ENCODE measurements at regions not wholly inside any gene's neighbourhood (a gene's known extent, or its start where the extent isn't known, plus 50 kb on each side); places are given as distances from the start of the nearest gene placed in this dataset.

- TF ChIP-seq CTCF (tag by site-specific recombination; IDR thresholded peaks at IDR 0.05), result no peak
- TF ChIP-seq, protein P1, sequence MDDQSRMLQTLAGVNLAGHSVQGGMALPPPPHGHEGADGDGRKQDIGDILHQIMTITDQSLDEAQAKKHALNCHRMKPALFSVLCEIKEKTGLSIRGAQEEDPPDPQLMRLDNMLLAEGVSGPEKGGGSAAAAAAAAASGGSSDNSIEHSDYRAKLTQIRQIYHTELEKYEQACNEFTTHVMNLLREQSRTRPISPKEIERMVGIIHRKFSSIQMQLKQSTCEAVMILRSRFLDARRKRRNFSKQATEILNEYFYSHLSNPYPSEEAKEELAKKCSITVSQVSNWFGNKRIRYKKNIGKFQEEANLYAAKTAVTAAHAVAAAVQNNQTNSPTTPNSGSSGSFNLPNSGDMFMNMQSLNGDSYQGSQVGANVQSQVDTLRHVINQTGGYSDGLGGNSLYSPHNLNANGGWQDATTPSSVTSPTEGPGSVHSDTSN (CRISPR knock-in tag; IDR thresholded peaks at IDR 0.05), result no peak
- TF ChIP-seq HIC1 (tag by site-specific recombination; IDR thresholded peaks at IDR 0.05), result no peak
- TF ChIP-seq TRIM28 (IDR thresholded peaks at IDR 0.05; ENCODE audit: borderline replicate concordance, low read length), result no peak
- TF ChIP-seq, protein P2, sequence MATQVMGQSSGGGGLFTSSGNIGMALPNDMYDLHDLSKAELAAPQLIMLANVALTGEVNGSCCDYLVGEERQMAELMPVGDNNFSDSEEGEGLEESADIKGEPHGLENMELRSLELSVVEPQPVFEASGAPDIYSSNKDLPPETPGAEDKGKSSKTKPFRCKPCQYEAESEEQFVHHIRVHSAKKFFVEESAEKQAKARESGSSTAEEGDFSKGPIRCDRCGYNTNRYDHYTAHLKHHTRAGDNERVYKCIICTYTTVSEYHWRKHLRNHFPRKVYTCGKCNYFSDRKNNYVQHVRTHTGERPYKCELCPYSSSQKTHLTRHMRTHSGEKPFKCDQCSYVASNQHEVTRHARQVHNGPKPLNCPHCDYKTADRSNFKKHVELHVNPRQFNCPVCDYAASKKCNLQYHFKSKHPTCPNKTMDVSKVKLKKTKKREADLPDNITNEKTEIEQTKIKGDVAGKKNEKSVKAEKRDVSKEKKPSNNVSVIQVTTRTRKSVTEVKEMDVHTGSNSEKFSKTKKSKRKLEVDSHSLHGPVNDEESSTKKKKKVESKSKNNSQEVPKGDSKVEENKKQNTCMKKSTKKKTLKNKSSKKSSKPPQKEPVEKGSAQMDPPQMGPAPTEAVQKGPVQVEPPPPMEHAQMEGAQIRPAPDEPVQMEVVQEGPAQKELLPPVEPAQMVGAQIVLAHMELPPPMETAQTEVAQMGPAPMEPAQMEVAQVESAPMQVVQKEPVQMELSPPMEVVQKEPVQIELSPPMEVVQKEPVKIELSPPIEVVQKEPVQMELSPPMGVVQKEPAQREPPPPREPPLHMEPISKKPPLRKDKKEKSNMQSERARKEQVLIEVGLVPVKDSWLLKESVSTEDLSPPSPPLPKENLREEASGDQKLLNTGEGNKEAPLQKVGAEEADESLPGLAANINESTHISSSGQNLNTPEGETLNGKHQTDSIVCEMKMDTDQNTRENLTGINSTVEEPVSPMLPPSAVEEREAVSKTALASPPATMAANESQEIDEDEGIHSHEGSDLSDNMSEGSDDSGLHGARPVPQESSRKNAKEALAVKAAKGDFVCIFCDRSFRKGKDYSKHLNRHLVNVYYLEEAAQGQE (tag by site-specific recombination; IDR thresholded peaks at IDR 0.05), result no peak
Measured at GRCh38 chr12:68462803-68463202, 130.6 kb upstream of the MDM1 start.

Measured in HEK293 (cell line).